Smooth muscle cell (in vitro differentiated cells): ENCODE measurements at regions not wholly inside any gene's neighbourhood (a gene's known extent, or its start where the extent isn't known, plus 50 kb on each side); places are given as distances from the start of the nearest gene placed in this dataset.

Experiments used
- DNase-seq: peaks from one replicate; lab custom pipeline; 2025; ENCODE audit not compliant: unreplicated experiment; lab: John Stamatoyannopoulos, UW
- H2AFZ ChIP-seq: fragments of 200-600 bp; sonication (generic); 2 replicates; pipeline ENCODE4 v1.6.0; 2016; ENCODE audit warnings: antibody characterized with exemption, low read depth, mild to moderate bottlenecking
- H3F3A ChIP-seq: fragments of 200-600 bp; sonication (generic); 2 replicates; pipeline ENCODE4 v1.6.0; 2017; ENCODE audit warnings: antibody characterized with exemption, low read depth
- H3K27ac ChIP-seq: fragments of 200-600 bp; sonication (generic); 2 replicates; pipeline ENCODE4 v1.5.1; 2016; ENCODE audit warnings: low read depth, mild to moderate bottlenecking
- H3K27me3 ChIP-seq: fragments of 200-600 bp; sonication (generic); 2 replicates; pipeline ENCODE4 v1.6.1; 2016; ENCODE audit warnings: low read depth, mild to moderate bottlenecking
- H3K36me3 ChIP-seq: fragments of 200-600 bp; sonication (generic); 2 replicates; pipeline ENCODE4 v1.5.1; 2016; ENCODE audit warnings: low read depth
- H3K4me1 ChIP-seq: fragments of 200-600 bp; sonication (generic); 2 replicates; pipeline ENCODE4 v1.5.1; 2016; ENCODE audit warnings: low read depth
- H3K4me2 ChIP-seq: fragments of 200-600 bp; sonication (generic); 2 replicates; pipeline ENCODE4 v1.6.0; 2016; ENCODE audit warnings: mild to moderate bottlenecking
- H3K4me3 ChIP-seq: fragments of 200-600 bp; sonication (generic); 2 replicates; pipeline ENCODE4 v1.5.1; 2016; ENCODE audit warnings: mild to moderate bottlenecking
- H3K79me2 ChIP-seq: fragments of 200-600 bp; sonication (generic); 2 replicates; pipeline ENCODE4 v1.6.0; 2016; ENCODE audit warnings: low read depth, mild to moderate bottlenecking
- H3K9ac ChIP-seq: fragments of 200-600 bp; sonication (generic); 2 replicates; pipeline ENCODE4 v1.6.0; 2016; ENCODE audit warnings: low read depth
- H3K9me3 ChIP-seq: fragments of 200-600 bp; sonication (generic); replicated peaks from 2 replicates; pipeline ENCODE4 v1.5.1; 2016; ENCODE audit warnings: low read depth
- H4K20me1 ChIP-seq: fragments of 200-600 bp; sonication (generic); 2 replicates; pipeline ENCODE4 v1.6.0; 2016; ENCODE audit warnings: low read depth
- WGBS: methylation state at CpG from one replicate; pipeline ENCODE4 v1.1.7; 2016; ENCODE audit warnings: low lambda C conversion rate; 5-methylcytosine and 5-hydroxymethylcytosine counted together
- TF ChIP-seq, protein P1 (sequence below): fragments of 200-600 bp; sonication (generic); IDR thresholded peaks from 2 replicates; pipeline ENCODE4 v1.5.1; 2017; ENCODE audit warnings: borderline replicate concordance, mild to moderate bottlenecking, antibody characterized with exemption; ENCODE audit not compliant: insufficient read depth, poor library complexity, severe bottlenecking

DNA sequence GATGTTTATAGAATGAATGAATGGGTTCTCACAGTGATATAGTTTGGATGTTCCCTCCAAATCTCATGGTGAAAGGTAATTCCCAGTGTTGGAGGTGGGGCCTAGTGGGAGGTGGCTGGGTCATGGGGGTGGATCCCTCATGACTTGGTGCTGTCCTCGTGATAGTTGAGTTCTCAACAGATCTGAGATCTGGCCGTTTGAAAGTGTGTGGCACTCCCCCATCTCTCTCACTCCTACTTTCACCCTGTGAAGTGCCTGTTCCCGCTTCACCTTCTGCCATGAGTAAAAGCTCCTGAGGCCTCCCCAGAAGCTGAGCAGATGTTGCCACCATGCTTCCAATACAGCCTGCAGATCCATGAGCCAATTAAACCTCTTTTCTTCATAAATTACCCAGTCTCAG lies 170.8 kb upstream of the LINGO1 start:
- H3K4me1 ChIP-seq, result no peaks in the 10 kb centered on the region
- no peak overlapping the region for H3K9ac ChIP-seq
- no peak overlapping the region for H3K4me2 ChIP-seq
- H2AFZ ChIP-seq, result no peak overlapping the region
- H3K4me3 ChIP-seq, result no peak overlapping the region
- H4K20me1 ChIP-seq, result no peaks in the 10 kb centered on the region
- no peaks in the 10 kb centered on the region for H3K27me3 ChIP-seq
- H3K79me2 ChIP-seq, result no peaks in the 10 kb centered on the region
- no peak overlapping the region for H3K27ac ChIP-seq
- H3K36me3 ChIP-seq, result no peaks in the 10 kb centered on the region
- H3K9me3 ChIP-seq, result no peaks in the 10 kb centered on the region
- H3F3A ChIP-seq, result no peaks in the 10 kb centered on the region
- WGBS, result 70% methylated on average over 3 of the region's 3 CpGs
- TF ChIP-seq, protein P1, sequence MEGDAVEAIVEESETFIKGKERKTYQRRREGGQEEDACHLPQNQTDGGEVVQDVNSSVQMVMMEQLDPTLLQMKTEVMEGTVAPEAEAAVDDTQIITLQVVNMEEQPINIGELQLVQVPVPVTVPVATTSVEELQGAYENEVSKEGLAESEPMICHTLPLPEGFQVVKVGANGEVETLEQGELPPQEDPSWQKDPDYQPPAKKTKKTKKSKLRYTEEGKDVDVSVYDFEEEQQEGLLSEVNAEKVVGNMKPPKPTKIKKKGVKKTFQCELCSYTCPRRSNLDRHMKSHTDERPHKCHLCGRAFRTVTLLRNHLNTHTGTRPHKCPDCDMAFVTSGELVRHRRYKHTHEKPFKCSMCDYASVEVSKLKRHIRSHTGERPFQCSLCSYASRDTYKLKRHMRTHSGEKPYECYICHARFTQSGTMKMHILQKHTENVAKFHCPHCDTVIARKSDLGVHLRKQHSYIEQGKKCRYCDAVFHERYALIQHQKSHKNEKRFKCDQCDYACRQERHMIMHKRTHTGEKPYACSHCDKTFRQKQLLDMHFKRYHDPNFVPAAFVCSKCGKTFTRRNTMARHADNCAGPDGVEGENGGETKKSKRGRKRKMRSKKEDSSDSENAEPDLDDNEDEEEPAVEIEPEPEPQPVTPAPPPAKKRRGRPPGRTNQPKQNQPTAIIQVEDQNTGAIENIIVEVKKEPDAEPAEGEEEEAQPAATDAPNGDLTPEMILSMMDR, result no peak
- DNase-seq, result no peak

DNA sequence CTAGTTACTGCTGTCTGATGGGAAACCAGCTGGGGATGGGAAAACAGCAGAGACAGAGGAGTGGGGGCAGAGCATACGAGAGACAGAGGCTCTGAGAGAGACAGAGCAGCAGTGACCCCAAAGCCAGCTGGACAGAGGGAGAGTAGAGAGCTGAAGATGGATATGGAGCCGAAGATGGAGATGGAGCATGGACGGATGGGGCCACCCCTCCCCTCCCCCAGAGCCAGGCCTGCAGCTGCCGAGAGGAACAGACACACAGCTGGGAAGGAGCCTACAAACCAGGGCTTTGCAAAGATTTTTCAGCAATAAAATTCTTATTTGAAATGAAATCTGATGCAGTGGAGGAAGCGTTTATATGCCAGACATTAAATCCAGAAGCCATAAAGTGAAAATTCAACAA lies 167.6 kb upstream of the LINGO1 start:
- H3F3A ChIP-seq, result no peaks in the 10 kb centered on the region
- no peak overlapping the region for H3K27ac ChIP-seq
- DNase-seq, result no peak
- H2AFZ ChIP-seq, result no peak overlapping the region
- 89% methylated on average over 5 of the region's 5 CpGs for WGBS
- no peak overlapping the region for H3K9ac ChIP-seq
- H4K20me1 ChIP-seq, result no peaks in the 10 kb centered on the region
- no peaks in the 10 kb centered on the region for H3K4me1 ChIP-seq
- H3K4me3 ChIP-seq, result no peak overlapping the region
- H3K79me2 ChIP-seq, result no peaks in the 10 kb centered on the region
- H3K4me2 ChIP-seq, result no peak overlapping the region
- TF ChIP-seq, protein P1, result no peak
- no peaks in the 10 kb centered on the region for H3K27me3 ChIP-seq
- H3K9me3 ChIP-seq, result no peaks in the 10 kb centered on the region
- H3K36me3 ChIP-seq, result no peaks in the 10 kb centered on the region

DNA sequence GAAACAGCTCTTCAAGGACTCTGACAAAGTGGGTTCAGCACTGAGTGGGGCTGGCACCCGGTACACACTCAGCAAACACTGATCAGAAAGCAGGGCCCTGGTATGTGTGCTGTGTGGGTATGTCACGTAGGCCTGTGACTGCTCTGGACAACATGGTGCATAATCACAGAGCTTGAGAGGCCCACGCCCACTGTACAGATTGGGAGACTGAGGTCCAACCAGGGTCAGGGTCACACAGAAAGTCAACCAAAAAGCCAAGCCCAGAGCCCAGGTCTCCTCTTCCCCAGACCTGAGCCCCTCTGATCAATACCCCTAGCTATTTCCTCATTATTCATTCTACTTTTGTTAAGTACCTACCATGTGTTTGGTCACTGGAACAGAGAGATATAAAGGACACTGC lies 166.1 kb upstream of the LINGO1 start:
- Histone ChIP-seq H3K27ac (no peak overlapping the region), H3K27me3 (no peaks in the 10 kb centered on the region), H3K9me3 (no peaks in the 10 kb centered on the region), H3K4me2 (no peak overlapping the region), H4K20me1 (no peaks in the 10 kb centered on the region), H3K36me3 (no peaks in the 10 kb centered on the region), H2AFZ (no peak overlapping the region), H3F3A (no peaks in the 10 kb centered on the region), H3K9ac (no peak overlapping the region), H3K4me3 (no peak overlapping the region), H3K4me1 (no peaks in the 10 kb centered on the region), H3K79me2 (no peaks in the 10 kb centered on the region)
- 94% methylated on average over 3 of the region's 3 CpGs for WGBS
- DNase-seq, result no peak
- TF ChIP-seq, protein P1, result no peak

DNA sequence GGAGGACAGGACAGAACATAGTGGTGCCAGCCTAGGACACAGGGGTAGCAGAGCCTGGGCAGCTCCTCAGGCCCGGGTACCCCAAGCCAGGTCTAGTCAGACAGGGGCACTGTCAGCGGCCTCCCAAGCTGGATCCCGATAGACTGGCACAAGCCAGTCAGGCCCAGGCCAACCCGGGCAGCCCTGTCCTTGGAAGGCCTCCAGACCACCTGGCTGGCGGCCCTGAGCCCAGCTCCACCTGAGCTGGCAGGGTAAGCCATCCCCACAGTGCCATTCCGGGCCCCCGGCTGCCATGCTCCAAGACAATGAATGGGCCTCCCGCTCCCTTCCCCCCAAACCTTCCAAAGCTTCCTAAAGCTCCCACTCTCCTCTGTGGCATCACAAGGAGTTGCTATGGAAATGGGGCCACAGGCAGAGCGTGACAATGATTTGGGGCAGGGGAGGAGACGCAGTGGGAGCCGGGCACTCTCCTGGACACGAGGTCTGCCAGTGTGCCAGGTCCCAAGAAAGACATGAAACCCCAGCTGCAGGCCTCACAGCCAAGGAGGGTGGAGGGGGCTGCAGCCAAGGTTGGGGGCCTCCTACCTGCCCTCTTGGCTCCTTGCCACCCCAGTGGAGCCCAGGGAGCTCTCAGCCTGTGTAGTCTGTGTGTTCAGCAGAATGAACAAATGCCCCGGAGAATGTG lies 165.6 kb upstream of the LINGO1 start:
- no peak for DNase-seq
- Histone ChIP-seq H4K20me1 (no peaks in the 10 kb centered on the region), H2AFZ (no peak overlapping the region), H3K36me3 (no peaks in the 10 kb centered on the region), H3F3A (no peaks in the 10 kb centered on the region), H3K27me3 (no peaks in the 10 kb centered on the region), H3K79me2 (no peaks in the 10 kb centered on the region), H3K9ac (no peak overlapping the region), H3K4me2 (no peak overlapping the region), H3K4me3 (no peak overlapping the region), H3K9me3 (no peaks in the 10 kb centered on the region), H3K4me1 (no peaks in the 10 kb centered on the region), H3K27ac (no peak overlapping the region)
- 87% methylated on average over 13 of the region's 13 CpGs for WGBS
- TF ChIP-seq, protein P1, result no peak
